ENCODE measurements at regions not wholly inside any gene's neighbourhood (a gene's known extent, or its start where the extent isn't known, plus 50 kb on each side); places are given as distances from the start of the nearest gene placed in this dataset.

DNA sequence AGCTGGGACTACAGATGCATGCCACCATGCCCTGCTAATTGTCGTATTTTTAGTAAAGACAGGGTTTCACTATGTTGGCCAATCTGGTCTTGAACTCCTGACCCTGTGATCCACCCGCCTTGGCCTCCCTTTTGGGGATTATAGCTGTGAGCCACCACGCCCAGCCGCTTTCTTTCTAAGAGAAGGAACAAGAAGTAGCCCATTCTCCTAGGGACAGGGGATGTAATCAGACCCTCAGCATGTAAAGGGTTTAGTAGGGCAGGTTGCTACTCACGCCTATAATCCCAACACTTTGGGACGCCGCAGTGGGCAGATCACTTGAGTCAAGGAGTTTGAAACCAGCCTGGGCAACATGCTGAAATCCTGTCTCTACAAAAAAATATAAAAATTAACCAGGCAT, 189.7 kb downstream of the TOMM20 start:
- no peak for DNase-seq (ENCODE audit: low spot score)
- ATAC-seq (ENCODE audit: low FRiP score), result no peak
- no peak for TF ChIP-seq CTCF (IDR thresholded peaks at IDR 0.05)

GRCh38 chr1:234938135-234938534, 190.5 kb downstream of the TOMM20 start:
- DNase-seq (ENCODE audit: low spot score) (no peak), ATAC-seq (ENCODE audit: low FRiP score) (no peak)

GRCh38 chr1:234936612-234937389, 191.8 kb downstream of the TOMM20 start:
- DNase-seq (ENCODE audit: low spot score), result no peak
- no peak for TF ChIP-seq CTCF (IDR thresholded peaks at IDR 0.05)
- no peak for ATAC-seq (ENCODE audit: low FRiP score)

More at GRCh38 chr1:234938135-234938534, 190.5 kb downstream of the TOMM20 start:
- no peak for TF ChIP-seq CTCF (IDR thresholded peaks at IDR 0.05)

- no peak for DNase-seq (ENCODE audit: low spot score)
- no peak for TF ChIP-seq CTCF (IDR thresholded peaks at IDR 0.05)
- ATAC-seq (ENCODE audit: low FRiP score), result no peak
These were observed 194.0 kb downstream of the TOMM20 start for GRCh38 chr1:234934611-234935033.

GRCh38 chr1:234933475-234933874, 195.2 kb downstream of the TOMM20 start:
- TF ChIP-seq CTCF (IDR thresholded peaks at IDR 0.05), result no peak
- ATAC-seq (ENCODE audit: low FRiP score) (peak; percentile 8), DNase-seq (ENCODE audit: low spot score) (no peak)

DNA sequence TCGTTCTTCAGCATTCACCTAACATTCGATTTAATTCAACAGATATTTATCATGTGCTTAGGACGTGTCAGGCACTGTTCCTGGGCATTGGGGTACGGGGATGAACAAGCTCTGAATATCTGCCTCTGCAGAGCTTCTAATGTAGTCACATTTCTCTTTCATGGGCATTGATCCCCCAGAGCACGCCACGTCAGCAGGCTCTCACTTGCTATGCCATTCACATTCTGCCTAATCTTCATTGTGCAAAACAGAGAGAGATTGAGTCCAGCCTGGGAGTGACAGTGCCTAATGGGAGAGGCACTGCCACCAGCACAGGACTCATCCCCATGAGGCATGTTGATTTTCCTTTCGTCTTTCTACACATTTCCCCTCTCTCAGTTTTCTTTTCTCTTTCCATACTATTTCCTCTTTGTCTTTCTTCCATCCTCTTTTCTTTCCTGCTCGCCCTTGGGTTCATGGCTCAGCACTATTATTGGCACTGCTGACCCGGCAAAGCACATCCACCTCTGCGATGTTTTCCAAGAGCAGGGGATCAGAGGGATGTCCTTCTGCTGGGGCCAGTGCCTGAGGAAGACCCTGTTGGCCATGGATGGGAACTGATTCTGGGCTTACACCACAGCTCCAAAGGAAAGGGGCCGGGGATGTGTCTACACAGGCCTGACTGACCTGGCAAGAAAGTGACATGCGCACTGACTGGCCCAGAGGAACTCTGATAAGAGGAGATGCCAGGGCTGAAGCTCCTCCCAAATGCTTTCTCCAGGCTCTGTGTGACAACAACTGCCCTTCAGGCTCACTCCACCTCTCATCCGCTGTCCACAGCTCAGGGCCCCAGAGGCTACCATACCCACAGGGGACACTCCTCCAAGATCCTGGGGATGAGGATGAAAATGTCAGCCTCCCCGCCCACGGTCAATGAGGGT, 195.9 kb downstream of the TOMM20 start:
- DNase-seq (ENCODE audit: low spot score) (no peak), ATAC-seq (ENCODE audit: low FRiP score) (peak; percentile 28)
- no peak for TF ChIP-seq CTCF (IDR thresholded peaks at IDR 0.05)
